NCI-H526 (cell line): ENCODE measurements at regions not wholly inside any gene's neighbourhood (a gene's known extent, or its start where the extent isn't known, plus 50 kb on each side); places are given as distances from the start of the nearest gene placed in this dataset.

Source experiments
- DNase-seq, 2 experiments: peaks; one replicate each; lab custom pipeline; 2025; lab: John Stamatoyannopoulos, UW

DNA sequence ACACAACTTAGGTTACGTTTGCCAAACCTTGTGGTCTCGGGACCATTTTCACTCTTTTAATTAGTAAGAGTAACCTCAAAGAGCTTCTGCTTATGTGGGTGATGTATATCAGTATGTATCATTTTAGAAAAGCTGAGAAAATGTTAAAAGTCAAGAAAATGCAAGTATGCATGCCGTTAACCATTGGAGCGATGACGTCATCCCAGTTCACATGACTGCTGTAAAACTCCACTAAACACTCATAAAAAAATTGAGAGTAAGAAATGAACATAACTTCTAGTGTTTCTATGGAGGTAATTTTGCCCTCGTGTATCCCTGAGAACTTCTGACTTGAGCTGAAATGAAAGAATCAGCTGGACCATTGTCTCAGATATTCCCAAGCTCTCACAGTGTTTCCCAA, 250.0 kb upstream of the CDH4 start:
- DNase-seq = no peak

DNA sequence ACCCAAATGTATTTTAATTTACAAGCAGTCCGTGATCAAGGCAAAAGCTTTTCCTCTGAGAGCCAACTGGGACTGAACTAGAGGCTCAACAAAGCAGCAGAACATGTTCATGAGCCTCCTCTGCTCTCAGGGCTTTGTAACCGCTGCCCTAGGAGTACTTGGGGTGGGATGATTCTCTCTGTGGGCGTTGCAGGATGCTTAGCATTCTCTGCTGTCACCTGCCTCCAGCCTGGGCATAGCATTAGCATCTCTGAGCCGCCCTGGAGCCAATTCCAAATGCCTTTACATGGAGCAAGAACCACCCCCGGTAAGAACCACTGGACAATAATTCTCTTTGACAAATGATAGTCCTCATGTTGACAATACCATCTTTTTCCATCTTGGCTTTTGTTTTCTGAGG, 237.6 kb upstream of the CDH4 start:
- no peak for DNase-seq

DNA sequence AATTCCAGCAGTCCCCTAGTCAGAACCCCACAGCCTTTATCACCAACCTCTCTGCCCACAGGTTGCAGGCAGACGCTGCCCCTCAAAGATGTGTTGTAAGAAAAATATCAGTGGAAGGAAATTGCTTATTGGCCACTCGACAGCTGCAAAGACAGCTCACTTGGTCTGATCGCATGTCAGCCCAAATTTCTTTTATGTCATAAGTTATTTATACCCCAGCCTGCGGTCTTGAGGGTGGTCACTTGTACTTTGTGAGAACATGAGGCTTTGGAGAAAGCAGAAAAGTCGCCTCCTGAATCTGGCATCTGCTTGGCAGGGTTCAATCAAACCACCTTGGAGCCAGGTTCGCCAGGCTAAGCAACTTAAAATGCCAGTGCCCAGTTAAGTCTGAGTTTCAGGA, 236.5 kb upstream of the CDH4 start:
- DNase-seq = no peak

DNA sequence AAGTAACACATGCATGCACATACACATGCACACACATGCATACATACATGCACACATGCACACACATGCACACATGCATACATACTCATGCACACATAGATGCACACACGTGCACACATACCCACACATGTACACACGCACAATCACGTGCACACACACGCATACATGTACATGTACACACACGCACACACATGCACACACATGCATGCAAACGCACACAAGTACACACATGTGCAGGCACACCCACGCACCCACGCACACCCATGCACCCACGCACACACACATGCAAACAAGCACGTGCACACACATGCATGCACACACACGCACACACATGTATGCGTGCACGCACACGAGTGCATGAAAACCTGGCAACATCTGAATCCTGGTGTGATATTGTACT, 232.7 kb upstream of the CDH4 start:
- DNase-seq = no peak

DNA sequence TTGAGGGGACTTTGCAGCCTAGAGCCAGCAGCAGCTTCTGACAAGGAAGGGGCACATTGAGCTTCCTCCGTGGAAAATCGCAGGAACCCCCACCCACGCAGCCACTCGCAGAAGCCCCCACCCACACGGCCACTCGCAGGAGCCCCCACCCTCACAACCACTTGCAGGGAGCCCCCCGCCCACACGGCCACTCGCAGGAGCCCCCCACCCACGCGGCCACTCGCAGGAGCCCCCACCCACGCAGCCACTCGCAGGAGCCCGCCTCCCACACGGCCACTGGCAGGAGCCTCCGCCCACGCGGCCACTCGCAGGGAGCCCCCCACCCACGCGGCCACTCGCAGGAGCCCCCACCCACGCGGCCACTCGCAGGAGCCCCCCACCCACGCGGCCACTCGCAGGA, 228.4 kb upstream of the CDH4 start:
- no peak for DNase-seq

DNA sequence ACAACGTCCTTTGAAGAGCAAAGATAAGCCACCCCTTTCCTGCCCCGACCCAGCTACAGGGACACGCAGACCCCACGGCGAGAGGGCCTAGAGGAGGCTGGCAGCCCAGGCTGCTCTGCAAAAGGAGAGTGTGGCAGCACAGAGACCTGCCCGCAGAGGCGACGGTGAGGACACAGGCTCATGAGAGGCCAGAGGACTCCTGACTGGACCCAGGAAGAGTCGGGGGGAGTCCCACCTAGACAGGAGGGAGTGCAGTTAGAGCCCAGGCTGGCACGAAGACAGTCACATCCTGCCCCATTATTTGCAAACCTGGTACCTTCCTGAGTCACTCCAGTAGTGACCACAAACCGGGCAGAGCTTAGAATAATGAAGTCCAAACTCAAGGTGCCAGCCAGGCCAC, 227.7 kb upstream of the CDH4 start:
- DNase-seq = no peak

DNA sequence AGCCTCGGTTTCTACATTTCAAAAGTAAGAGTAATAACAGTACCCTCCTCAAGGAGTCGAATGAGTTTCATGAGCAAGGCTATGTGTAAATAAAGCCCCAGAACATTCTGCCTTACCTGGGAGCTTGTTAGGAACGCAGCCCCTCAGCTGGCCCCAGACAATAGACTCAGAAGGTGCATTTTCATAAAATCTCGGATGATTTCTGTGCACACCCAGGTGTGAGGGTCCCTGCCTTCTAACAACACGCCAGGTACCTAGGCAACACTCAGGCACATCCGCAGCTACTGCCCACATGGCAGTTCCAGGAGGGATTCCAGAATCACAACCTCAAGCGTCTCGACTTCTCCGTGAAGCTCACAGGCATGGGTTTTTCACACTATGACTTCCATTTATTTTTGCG, 226.5 kb upstream of the CDH4 start:
- no peak for DNase-seq

DNA sequence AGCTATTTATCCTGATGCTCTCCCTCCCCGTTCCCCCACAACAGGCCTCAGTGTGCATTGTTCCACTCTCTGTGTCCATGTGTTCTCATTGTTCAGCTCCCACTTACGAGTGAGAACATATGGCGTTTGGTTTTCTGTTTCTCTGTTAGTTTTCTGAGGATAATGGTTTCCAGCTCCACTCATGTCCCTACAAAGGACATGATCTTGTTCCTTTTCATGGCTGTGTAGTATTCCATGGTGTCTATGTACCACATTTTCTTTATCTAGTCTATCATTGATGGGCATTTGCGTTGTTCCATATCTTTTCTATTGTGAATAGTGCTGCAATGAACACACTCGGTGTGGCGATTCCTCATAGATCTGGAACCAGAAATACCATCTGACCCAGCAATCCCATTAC, 225.9 kb upstream of the CDH4 start:
- no peak for DNase-seq

DNA sequence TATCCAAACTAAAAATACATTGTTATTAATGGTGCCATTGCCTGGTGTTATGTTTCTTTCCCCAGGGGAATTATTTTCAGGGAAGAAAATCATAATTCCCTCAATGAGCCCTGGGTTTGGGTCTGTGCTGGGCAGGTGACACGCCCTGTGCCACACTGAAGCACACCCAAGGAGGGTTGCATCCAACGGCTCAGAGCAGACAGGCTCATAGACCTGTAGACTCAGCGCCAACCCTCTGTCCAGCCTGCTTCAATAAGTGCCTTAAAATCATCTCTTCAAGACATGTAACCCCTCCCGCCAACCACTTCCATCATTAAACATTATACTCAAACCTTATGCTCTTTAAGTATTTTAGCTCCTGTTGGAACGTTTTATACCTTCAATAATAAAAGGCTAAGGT, 225.3 kb upstream of the CDH4 start:
- DNase-seq = no peak

DNA sequence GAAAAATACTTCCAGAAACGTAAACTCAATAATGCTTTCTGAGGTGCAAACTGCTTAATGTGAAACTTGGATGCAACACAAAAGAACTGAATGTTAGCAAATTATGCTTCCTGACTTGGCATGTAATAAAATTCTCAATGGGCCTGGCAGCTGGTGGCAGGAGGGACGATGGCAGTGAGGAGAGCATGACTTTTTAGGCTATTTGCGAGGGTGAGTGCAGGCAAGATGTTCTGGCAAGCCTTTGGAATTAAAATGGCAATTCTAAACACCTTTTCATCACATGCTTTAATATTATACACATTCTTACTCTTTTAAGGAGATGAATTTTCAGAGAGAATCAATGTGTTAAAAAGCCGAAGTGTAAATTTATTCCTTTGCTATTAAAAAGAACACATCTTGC, 224.8 kb upstream of the CDH4 start:
- DNase-seq = no peak

DNA sequence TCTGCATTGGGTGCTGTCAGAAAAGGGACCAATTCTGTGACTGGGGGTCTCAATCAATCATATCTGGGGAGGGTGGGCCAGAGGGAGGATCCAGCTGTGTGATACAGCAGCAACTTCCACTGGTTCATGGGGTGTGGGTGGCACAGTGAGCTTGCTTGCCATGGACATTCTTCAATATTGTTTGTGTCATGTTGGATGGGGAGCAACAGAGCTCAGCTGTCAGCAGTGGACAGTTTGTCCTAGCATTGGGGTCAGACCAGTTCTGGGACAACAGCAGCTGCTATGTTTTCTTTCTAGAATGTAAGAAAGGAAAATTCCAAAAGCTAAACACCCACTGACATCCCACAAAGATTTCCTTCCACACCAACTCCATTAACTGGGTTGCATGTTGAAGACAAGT, 221.9 kb upstream of the CDH4 start:
- DNase-seq = no peak

DNA sequence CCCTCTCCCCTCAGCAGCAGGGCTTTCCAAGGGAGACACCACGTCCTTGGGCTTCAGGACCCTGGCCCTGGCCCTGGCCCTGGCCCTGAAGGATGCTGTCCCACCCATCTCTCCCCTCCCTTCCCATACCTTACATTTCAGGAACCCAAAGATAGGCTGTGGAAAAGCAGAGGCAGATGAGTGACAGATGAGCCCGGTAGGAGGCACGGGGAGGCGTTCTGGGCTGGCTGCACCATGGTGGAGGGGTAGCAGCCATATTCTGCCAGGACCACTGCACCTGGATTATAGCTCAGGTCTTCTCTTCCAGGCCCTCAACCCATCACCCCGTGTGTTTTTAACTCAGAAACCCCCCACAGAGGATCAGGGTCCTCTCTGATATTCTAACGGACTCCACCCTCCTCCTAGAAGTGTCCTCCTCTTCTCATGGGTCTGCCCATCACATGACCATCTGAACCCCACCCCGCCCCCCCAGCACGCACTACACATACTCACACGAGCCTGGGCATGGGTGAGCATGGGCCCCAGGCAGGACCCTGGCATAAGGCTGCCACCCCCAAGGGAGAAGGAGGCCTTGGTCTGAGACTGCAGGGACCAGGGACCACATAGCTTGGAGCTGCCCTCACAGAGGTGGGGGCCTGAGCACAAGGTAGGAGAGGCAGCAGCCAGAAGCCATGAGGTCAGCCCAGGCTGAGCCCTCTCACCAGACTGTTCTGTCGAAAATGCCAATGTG, 220.8 kb upstream of the CDH4 start:
- DNase-seq = no peak

DNA sequence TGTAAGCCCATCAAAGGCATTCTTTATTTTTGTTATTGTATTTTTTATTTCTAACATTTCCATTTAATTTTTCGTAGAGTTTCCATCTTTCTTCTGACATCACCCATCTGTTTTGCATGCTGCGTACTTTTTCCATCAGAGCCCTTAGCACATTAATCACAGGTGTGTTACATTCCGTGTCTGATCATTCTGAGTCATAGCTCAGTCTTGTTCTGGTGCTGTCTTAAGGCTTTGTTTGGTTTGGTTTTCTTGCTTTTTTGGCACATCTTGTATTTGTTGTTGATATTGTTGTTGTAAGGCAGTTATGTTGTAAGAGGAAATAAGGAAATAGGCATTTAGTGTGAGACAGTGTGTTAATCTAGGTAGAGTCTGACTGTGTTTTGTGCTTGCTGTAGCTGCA, 214.6 kb upstream of the CDH4 start:
- DNase-seq = no peak

DNA sequence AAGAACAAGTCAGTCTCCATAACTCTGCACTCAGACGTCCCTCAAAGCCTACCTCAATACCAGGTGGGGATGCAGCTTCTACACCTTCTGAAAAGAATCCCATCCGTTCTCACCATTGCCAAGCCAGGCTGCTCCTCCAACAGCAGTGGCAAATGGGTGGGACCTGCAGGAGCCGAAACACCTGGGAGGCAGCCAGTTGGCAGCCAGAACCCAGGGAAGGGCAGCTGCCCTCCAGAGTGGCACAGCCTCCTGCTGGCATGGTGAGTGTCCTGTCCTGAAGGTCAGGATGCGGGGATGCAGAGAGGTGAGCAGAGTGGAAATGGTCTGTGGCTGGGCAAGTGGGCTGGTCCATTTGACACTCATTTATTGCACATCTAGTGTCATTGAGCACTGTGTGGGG, 210.6 kb upstream of the CDH4 start:
- no peak for DNase-seq

DNA sequence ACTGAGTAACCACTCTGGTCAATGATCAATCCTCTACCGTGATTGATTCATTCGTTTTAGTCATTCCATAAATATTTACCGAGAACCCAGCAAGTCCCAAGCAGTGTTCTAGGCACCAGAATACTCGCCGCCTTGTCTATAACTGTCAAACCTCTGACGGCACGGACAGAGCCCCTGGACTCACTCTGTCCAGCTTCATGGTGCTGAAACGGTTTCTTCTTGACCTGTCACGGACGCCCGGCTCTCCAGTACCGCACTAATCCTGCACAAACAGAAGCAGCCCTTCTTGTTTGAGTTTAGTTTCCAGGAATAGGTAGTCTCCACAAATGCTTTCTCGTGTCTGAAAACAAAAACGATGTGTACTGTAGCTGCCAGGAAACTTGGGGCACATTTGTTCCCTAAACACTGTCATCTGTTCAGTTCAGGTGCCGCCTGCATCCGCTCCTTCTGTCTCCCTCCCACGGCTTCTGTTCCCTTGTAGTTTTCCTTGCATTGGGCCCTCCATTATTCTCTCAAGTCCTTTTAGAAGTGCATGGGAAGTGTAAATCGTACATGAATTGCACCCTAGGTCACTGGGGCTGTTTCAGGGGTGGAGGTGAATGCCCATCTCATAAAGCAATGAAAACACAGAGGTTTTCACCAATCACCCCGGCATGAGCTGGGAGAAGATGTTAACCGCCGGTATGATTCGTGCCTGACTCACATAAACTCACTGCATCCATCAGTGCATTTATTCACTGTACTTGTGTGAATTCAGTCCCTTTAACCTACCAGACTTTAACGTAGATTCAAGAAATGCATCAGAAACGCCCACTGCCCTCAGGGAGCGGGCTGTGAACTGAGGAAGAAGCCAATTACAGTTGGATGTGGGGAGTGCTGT, 209.3 kb upstream of the CDH4 start:
- DNase-seq = no peak

DNA sequence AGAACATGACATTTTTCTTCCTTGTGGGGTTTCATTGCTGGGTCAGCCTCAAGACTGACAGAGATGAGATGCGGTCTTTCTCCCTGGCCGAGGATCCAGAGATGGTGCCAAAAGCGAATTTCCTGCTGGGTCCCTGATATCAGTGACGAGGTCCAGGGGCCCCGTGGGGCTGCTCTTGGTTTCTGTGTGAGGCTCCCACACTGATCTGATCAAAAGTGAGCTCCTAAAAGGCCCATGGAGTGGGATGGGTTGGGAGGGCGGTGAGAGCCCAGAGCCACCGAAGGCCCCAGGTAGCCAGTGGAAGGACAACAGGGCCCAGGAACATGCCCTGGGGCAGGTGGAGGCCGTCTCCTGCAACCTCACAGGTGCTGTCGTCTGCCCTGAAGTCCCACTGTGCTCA, 208.4 kb upstream of the CDH4 start:
- DNase-seq = no peak

DNA sequence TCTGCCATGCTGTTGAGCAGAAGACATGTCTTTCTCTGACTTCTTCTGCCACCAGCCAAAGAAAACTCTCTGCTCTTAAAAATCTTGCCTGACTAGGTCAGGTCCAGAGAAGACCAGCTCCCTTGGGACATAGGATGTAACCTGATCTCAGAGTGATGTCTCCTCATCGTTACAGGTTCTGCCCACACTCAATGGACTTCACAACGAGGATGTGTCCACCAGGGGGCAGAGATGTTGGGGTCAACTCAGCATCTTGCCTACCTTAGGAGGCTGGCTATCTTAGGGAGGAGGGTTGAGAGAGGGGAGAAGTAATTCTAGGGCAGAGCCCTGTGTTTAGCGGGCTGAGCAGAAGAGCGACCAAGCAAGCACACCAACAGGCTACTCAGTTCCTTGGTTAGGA, 207.6 kb upstream of the CDH4 start:
- DNase-seq = peak; percentile 1 to 60

DNA sequence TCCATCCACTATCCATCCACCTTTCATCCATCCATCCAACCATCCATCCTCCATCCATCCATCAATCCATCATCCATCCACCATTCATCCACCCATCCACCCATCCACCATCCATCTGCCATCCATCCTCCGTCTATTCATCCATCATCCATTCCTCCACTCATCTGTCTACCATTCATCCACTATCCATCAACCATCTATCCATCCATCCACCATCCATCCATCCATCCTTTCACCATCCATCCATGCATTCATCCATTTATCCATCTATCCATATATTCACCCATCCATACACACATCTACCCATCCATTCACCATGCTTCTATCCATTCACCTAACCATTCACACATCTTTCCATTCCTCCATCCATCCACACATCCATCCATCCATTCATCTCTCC, 207.0 kb upstream of the CDH4 start:
- no peak for DNase-seq

DNA sequence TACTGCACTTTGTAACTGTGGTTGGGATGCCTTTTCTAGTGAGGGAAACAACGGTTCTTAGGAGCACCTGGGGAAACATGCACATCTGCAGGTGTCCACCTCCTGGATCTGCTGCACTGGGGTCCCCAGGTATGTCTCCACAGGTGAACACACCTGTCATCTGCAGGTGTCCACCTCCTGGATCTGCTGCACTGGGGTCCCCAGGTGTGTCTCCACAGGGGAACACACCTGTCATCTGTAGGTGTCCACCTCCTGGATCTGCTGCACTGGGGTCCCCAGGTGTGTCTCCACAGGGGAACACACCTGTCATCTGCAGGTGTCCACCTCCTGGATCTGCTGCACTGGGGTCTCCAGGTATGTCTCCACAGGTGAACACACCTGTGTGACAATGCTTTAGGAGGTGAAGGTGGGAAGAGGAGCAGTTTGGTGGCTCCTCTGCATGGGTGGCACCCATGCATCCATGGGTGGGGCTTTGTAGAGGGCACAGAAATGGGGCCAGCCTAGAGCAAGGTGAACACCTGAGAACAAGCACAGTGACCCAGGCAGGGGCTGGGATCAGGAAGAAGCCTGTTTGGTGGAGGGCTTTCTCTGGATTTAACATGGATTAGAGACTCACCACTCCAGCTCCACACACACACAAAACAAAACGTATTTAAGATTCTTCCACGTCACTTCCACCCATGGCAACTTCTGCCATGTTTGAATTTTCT, 206.0 kb upstream of the CDH4 start:
- no peak for DNase-seq

DNA sequence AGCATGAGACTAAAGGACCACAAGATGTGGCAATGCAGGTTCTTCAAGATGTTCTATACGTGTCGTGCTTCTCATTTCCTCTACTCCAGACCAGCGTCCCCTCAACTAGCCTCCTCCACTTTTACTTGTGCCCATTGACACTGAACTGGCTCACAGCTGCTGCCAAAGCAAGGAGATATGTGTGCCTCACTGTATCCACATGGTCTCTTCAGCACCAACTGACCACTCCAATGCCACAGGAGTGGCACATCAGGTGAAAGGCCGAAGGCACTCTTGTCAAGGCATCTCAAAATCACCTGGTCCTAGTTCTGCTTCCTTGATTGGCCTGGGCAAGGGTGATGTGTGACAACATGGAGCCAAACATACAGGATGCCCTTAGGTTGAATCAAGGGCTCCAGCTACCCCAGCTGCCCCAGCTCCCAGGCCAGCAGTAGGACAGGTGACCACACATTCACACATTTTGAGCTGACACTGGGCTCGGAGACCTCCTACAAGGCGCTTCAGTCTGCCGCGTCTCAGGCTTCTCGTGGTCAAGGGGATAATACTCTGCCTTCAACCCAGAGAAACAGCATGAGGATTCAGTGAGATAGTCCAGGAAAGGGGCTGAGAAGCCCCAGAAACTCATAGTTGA, 205.2 kb upstream of the CDH4 start:
- no peak for DNase-seq

DNA sequence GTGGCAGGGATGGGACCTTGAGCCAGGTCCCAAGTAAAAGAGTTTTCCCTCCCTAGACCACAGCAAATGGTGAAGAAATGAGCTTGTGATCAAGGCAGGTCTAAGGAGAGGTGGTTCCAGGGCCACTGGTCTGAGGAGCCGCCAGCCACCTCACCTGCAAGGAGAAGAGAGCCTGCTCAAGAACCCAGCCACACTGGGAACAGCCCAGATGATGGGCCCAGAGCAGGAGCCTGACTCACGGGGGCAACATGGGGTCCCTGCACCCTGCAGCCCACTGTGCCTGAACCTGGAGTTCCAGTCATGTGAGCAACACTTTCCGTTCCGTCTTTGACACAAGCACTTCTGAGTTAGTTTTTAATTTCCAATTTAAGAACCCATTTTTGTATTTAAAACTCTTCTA, 204.5 kb upstream of the CDH4 start:
- no peak for DNase-seq

DNA sequence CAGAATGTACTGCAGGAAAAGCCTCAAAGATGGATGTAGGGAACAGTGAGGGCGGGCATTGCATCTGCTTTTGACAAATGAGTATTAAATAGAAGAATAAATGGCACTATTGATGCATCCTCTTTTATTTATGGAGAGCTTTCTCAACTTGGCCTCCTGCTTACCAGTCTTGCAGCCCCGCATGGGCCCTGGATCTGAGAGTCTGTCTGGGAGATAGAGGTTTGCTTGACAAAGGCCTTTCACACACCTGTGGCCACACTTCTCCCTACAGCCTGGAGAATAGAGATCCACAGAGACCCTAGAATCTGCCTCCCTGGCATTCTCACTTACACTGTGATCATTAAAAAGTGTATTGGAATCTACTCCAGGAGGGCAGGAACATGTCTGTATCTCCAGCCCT, 203.8 kb upstream of the CDH4 start:
- no peak for DNase-seq

DNA sequence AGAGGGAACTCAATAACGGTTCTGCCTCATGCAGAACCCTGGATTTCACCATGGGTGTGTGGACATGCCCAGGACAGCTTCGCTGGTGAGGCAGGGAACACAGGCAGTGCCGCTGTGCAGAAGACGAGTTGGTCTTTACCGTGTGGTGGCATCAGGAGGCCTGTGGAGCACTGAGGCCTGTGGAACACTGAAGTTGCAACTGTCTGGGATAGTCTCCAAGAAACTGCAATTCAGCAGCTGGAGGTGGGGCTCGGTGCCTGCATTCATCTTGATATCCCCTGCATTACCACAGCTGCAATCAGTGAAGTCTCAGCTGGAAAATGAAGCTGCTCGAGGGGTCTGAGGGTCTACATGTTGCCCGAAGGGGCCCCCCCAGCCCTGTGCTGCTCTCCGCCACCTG, 202.4 kb upstream of the CDH4 start:
- no peak for DNase-seq
